Thyroid gland (tissue), 4 donors: ENCODE measurements at regions not wholly inside any gene's neighbourhood (a gene's known extent, or its start where the extent isn't known, plus 50 kb on each side); places are given as distances from the start of the nearest gene placed in this dataset.

ENCODE experiments used
- POLR2A ChIP-seq, 2 donors: fragments of 450-650 bp; IDR thresholded peaks; one replicate each; pipeline ENCODE4 v1.6.1; 2017; ENCODE audit warnings: antibody characterized with exemption in 2 of 2, mild to moderate bottlenecking in 2 of 2, moderate library complexity in 1 of 2
- TF ChIP-seq, protein P1 (sequence below), 6 experiments: fragments of 200-600 bp in 3 of 6; fragments of 450-650 bp in 3 of 6; sonication (generic) in 3 of 6; IDR thresholded peaks; one replicate each; pipeline ENCODE4 v1.5.1; 2016 to 2019; ENCODE audit warnings: antibody characterized with exemption in 6 of 6, mild to moderate bottlenecking in 2 of 6, inconsistent platforms in 1 of 6, moderate library complexity in 1 of 6

DNA sequence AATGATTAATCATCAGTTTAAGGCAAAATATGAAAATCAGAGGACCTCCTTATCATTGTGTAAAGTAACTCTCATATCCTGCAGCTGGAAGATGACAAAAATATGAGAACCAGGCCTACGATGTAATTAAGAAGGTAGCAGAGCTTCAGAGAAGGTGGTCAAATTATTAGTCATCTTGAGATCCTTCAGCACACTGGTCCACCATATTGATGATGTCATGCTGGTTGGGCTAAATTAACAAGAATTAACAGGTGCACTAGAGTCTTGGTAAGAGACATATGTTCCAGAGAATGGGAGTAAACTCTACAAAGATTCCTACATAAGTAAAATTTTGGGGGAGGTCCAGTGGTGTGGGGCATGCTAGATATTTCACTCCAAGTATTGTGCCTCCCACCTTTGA, 112.8 kb downstream of the OTOR start:
- TF ChIP-seq POLR2A (IDR thresholded peaks at IDR 0.05): no peak
- TF ChIP-seq, protein P1, sequence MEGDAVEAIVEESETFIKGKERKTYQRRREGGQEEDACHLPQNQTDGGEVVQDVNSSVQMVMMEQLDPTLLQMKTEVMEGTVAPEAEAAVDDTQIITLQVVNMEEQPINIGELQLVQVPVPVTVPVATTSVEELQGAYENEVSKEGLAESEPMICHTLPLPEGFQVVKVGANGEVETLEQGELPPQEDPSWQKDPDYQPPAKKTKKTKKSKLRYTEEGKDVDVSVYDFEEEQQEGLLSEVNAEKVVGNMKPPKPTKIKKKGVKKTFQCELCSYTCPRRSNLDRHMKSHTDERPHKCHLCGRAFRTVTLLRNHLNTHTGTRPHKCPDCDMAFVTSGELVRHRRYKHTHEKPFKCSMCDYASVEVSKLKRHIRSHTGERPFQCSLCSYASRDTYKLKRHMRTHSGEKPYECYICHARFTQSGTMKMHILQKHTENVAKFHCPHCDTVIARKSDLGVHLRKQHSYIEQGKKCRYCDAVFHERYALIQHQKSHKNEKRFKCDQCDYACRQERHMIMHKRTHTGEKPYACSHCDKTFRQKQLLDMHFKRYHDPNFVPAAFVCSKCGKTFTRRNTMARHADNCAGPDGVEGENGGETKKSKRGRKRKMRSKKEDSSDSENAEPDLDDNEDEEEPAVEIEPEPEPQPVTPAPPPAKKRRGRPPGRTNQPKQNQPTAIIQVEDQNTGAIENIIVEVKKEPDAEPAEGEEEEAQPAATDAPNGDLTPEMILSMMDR (IDR thresholded peaks at IDR 0.05): no peak
